Ascending aorta (tissue), 2 donors: ENCODE measurements at regions not wholly inside any gene's neighbourhood (a gene's known extent, or its start where the extent isn't known, plus 50 kb on each side); places are given as distances from the start of the nearest gene placed in this dataset.

Source experiments
- DNase-seq, 2 donors: peaks; one replicate each; pipeline ENCODE4 v3.0.0-alpha.2; 2019; ENCODE audit warnings: low spot score in 2 of 2
- H3K27ac ChIP-seq, 2 donors: fragments of 200-600 bp; sonication (generic); one replicate each; pipeline ENCODE4 v1.5.1; 2016 to 2017; ENCODE audit warnings: mild to moderate bottlenecking in 1 of 2
- H3K27me3 ChIP-seq: fragments of 200-600 bp; sonication (generic); one replicate; pipeline ENCODE4 v1.5.1; 2017
- H3K36me3 ChIP-seq, 2 donors: fragments of 200-600 bp; sonication (generic); one replicate each; pipeline ENCODE4 v1.5.1; 2016
- H3K4me1 ChIP-seq, 2 donors: fragments of 200-600 bp; sonication (generic); one replicate each; pipeline ENCODE4 v1.5.1; 2016 to 2017; ENCODE audit warnings: mild to moderate bottlenecking in 1 of 2
- H3K4me3 ChIP-seq, 2 donors: fragments of 200-600 bp; sonication (generic); one replicate each; pipeline ENCODE4 v1.5.1; 2016 to 2017; ENCODE audit warnings: mild to moderate bottlenecking in 1 of 2
- H3K9me3 ChIP-seq, 2 donors: fragments of 200-600 bp; sonication (generic); one replicate each; pipeline ENCODE4 v1.5.1; 2016
- intact Hi-C: fragments of 100-400 bp; cut with DNase I; formaldehyde crosslinking; loops from one replicate; pipeline ENCODE4 v1.15.1; 2023
- TF ChIP-seq, protein P1 (sequence below), 3 experiments: fragments of 200-600 bp in 2 of 3; fragments of 450-650 bp in 1 of 3; sonication (generic) in 2 of 3; IDR thresholded peaks; one replicate each; pipeline ENCODE4 v1.5.1; 2016 to 2019; ENCODE audit warnings: antibody characterized with exemption in 3 of 3, mild to moderate bottlenecking in 1 of 3, moderate library complexity in 1 of 3

DNA sequence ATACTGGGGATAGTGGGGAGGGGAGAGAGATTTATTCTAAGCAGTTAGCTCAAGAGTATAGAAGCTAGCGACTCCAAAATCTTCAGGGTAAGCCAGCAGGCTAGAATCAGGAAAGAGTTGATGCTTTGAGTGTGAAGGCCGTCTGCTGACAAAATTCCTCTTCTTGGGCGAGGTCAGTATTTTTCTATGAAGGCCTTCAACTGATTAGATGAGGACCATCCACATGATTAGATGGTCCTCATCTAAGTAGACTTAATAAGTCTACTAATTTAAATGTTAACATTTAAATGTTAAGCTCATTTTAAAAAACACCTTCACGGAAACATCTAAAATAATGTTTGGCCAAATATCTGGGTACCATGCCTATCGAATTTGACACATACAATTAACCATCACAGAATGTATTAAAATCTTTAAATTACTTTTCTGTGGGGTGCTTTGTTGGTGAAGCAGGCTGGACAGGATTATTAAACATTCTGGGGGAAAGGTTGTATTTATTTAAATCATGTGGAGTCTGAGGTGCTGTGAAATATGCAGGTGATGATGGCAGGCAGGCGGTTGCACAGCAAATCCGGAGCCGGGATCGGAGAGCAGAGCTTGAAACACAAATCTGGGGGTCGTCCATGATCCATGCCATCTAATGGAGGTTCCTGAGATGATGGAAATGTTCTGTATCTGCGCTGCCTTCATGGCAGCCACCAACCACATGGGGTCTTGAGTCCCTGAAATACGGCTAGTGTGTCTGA is 49.8 kb upstream of the ADORA2B start:
- H3K4me3 ChIP-seq = no peak overlapping the region
- TF ChIP-seq, protein P1, sequence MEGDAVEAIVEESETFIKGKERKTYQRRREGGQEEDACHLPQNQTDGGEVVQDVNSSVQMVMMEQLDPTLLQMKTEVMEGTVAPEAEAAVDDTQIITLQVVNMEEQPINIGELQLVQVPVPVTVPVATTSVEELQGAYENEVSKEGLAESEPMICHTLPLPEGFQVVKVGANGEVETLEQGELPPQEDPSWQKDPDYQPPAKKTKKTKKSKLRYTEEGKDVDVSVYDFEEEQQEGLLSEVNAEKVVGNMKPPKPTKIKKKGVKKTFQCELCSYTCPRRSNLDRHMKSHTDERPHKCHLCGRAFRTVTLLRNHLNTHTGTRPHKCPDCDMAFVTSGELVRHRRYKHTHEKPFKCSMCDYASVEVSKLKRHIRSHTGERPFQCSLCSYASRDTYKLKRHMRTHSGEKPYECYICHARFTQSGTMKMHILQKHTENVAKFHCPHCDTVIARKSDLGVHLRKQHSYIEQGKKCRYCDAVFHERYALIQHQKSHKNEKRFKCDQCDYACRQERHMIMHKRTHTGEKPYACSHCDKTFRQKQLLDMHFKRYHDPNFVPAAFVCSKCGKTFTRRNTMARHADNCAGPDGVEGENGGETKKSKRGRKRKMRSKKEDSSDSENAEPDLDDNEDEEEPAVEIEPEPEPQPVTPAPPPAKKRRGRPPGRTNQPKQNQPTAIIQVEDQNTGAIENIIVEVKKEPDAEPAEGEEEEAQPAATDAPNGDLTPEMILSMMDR (IDR thresholded peaks at IDR 0.05) = no peak
- no peaks in the 10 kb centered on the region for H3K27me3 ChIP-seq
- no peak overlapping the region for H3K27ac ChIP-seq
- DNase-seq = no peak
- no peaks in the 10 kb centered on the region for H3K36me3 ChIP-seq
- no peaks in the 10 kb centered on the region for H3K9me3 ChIP-seq
- intact Hi-C loops = no loop called here
- no peaks in the 10 kb centered on the region for H3K4me1 ChIP-seq
